Endothelial cell of umbilical vein (primary cell): ENCODE measurements at regions not wholly inside any gene's neighbourhood (a gene's known extent, or its start where the extent isn't known, plus 50 kb on each side); places are given as distances from the start of the nearest gene placed in this dataset.

Source experiments
- CTCF ChIP-seq, 2 donors: IDR thresholded peaks; 1 replicate in 1 of 2; 2 replicates in 1 of 2; pipeline ENCODE4 v1.5.1; 2011; ENCODE audit warnings: low read length in 2 of 2, mild to moderate bottlenecking in 2 of 2, moderate library complexity in 2 of 2, control low read depth in 1 of 2, inconsistent platforms in 1 of 2, low read depth in 1 of 2; ENCODE audit not compliant: insufficient read depth in 1 of 2; ENCODE audit errors: extremely low read depth in 1 of 2
- EZH2 ChIP-seq: IDR thresholded peaks from 2 replicates; pipeline ENCODE4 v1.6.1; 2012; ENCODE audit warnings: borderline replicate concordance, low read depth, mild to moderate bottlenecking, moderate library complexity, low read length, inconsistent platforms; ENCODE audit not compliant: severe bottlenecking
- JUN ChIP-seq: IDR thresholded peaks from 2 replicates; pipeline ENCODE4 v1.6.1; 2011; ENCODE audit warnings: borderline replicate concordance, low read depth; ENCODE audit not compliant: insufficient read length, insufficient read depth
- POLR2A ChIP-seq: IDR thresholded peaks from 2 replicates; pipeline ENCODE4 v1.6.1; 2012; ENCODE audit warnings: low read depth, mild to moderate bottlenecking, control low read depth, low read length
- POLR2AphosphoS5 ChIP-seq: IDR thresholded peaks from 2 replicates; pipeline ENCODE4 v1.6.1; 2012; ENCODE audit warnings: low read depth, mild to moderate bottlenecking, control low read depth, low read length, moderate library complexity; ENCODE audit not compliant: insufficient read depth

DNA sequence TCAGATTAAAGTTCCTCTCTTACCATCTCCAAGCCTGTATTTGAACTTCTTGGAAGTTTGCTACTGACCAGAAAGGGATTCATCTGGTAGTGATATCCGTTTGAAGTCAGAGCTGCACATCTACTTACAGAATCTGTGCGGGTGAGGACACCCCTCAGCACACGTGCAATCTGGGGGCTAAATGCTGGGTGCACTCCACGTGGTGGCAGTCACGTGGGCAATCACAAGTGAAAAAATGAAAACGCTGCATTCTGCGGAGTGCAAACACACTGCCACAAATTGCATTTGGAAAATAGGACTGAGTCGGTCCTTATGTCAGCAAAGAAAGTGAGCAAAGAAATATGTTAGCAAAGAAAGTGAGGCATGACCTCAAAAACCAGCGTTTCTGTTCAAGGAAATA lies 76.1 kb upstream of the GYPC start:
- TF ChIP-seq CTCF (IDR thresholded peaks at IDR 0.05; ENCODE audit: extremely low read depth in 1 of 2, insufficient read depth in 1 of 2, low read depth in 1 of 2, low read length in 2 of 2) (no peak), POLR2AphosphoS5 (no peak), POLR2A (no peak), EZH2 (no peak), JUN (no peak)
